ENCODE measurements at regions not wholly inside any gene's neighbourhood (a gene's known extent, or its start where the extent isn't known, plus 50 kb on each side); places are given as distances from the start of the nearest gene placed in this dataset.

DNA sequence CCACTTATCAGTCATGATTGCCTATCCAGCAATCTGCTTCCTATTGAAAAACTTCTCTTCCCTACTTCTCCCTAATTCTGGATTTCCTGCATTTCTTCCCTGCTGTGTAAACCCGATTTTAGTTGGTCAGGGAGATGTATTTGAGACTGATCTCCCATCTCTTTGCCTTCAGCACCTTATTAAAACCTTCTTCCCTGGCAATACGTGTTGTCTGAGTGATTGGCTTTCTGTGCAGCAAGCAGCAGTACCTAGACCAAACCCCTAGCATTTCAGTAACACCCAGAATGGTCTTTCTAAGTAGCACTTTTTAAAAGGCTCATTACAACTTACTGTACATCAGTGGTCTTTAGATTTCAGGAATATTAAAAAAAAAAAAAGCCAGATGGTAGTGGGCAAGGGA is 99.1 kb upstream of the PDE10A start:
- TF ChIP-seq Cebpa-rat (IDR thresholded peaks at IDR 0.05), result no peak
- no peak overlapping the region for H3K4me3 ChIP-seq
- no peaks in the 10 kb centered on the region for H3K36me3 ChIP-seq
- H3K4me1 ChIP-seq, result peaks cover 0 to 17% (median 0%) of the 10 kb centered on the region in 10 experiments; a peak in 6 of 20 replicates
- H3K27me3 ChIP-seq, result no peaks in the 10 kb centered on the region
- H3K4me2 ChIP-seq, result no peak overlapping the region
- peaks cover 0 to 4% (median 0%) of the 10 kb centered on the region in 11 experiments; a peak in 1 of 22 replicates for H3K9me3 ChIP-seq (replicated peaks in 1 of 11)
- H4K20me1 ChIP-seq, result no peaks in the 10 kb centered on the region
- no peak overlapping the region for H3K27ac ChIP-seq
- H3K9ac ChIP-seq, result no peak overlapping the region

DNA sequence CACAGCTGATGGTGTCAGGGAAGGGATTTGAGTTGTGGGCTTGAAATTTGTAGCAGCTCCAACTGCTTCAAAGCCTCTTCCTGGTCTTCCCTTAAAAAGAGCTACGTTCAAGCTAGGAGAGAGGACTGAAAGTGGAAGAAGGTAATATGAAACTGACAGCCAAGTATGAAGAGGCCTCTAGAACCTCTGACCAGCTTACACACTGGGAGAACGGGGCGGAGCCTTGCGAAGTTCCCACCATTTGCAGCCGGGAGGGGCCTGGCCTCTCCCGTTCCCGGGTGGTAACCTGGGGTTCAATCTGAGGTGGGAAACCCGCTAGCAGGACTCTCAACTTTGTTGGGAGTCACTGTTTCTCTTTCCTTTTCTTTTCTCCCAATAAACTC is 97.8 kb upstream of the PDE10A start:
- H3K27me3 ChIP-seq, result no peaks in the 10 kb centered on the region
- H3K9ac ChIP-seq, result no peak overlapping the region
- no peaks in the 10 kb centered on the region for H4K20me1 ChIP-seq
- peaks cover 0 to 4% (median 0%) of the 10 kb centered on the region in 10 experiments; a peak in 6 of 20 replicates for H3K4me1 ChIP-seq
- H3K9me3 ChIP-seq (replicated peaks in 1 of 11), result peaks cover 0 to 4% (median 0%) of the 10 kb centered on the region in 11 experiments; a peak in 1 of 22 replicates
- H3K36me3 ChIP-seq, result no peaks in the 10 kb centered on the region
- no peak overlapping the region for H3K27ac ChIP-seq
- H3K4me3 ChIP-seq, result no peak overlapping the region
- TF ChIP-seq Cebpa-rat (IDR thresholded peaks at IDR 0.05), result no peak
- no peak overlapping the region for H3K4me2 ChIP-seq

DNA sequence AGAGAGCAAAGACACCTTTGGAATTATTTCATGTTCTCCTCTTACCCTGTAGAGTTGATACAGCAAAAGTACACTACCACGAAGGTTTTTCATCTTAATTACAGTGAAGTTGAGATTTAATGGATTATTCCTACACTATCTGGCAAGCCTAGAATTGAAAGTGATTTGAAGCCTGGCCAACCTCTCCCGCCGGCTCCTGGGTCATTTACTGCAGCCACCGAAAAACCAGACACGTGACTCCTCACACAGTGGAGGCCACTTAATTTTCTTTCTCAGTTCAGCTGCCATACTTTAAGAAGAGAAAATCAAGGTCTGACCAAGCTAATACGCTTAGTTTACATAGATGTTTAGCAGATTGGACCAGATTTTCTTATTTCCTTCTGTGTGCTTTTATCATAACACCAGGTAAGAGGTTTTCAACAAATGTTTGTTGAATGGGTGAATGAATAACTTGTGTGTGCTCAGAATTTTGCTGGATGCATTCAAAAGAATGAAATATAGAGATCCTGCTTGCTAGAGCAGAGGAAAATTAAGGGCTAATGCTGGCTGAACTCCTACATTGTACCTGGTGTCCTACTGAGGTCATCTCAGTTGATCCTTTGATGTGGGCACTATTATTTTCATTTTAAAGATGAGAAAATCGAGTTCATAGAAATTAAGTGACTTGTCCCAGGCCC is 97.2 kb upstream of the PDE10A start:
- H3K27ac ChIP-seq, result no peak overlapping the region

GRCh38 chr6:165758441-165758840 is 95.4 kb upstream of the PDE10A start:
- no peaks in the 10 kb centered on the region for H3K27me3 ChIP-seq
- peaks cover 0 to 4% (median 0%) of the 10 kb centered on the region in 11 experiments; a peak in 1 of 22 replicates for H3K9me3 ChIP-seq (replicated peaks in 1 of 11)
- no peak overlapping the region for H3K4me2 ChIP-seq
- no peaks in the 10 kb centered on the region for H3K4me1 ChIP-seq
- no peak overlapping the region for H3K27ac ChIP-seq
- H3K4me3 ChIP-seq, result no peak overlapping the region
- H3K36me3 ChIP-seq, result no peaks in the 10 kb centered on the region
- H4K20me1 ChIP-seq, result no peaks in the 10 kb centered on the region
- TF ChIP-seq Cebpa-rat (IDR thresholded peaks at IDR 0.05), result no peak
- no peak overlapping the region for H3K9ac ChIP-seq

More for the DNA sequence above, 97.2 kb upstream of the PDE10A start:
- TF ChIP-seq Cebpa-rat (IDR thresholded peaks at IDR 0.05), result no peak
- Histone ChIP-seq H3K4me1 (no peaks in the 10 kb centered on the region), H3K4me2 (no peak overlapping the region), H3K9me3 (replicated peaks in 1 of 11) (peaks cover 0 to 4% (median 0%) of the 10 kb centered on the region in 11 experiments; a peak in 1 of 22 replicates), H3K27me3 (no peaks in the 10 kb centered on the region), H4K20me1 (no peaks in the 10 kb centered on the region), H3K36me3 (no peaks in the 10 kb centered on the region), H3K9ac (no peak overlapping the region), H3K4me3 (no peak overlapping the region)

DNA sequence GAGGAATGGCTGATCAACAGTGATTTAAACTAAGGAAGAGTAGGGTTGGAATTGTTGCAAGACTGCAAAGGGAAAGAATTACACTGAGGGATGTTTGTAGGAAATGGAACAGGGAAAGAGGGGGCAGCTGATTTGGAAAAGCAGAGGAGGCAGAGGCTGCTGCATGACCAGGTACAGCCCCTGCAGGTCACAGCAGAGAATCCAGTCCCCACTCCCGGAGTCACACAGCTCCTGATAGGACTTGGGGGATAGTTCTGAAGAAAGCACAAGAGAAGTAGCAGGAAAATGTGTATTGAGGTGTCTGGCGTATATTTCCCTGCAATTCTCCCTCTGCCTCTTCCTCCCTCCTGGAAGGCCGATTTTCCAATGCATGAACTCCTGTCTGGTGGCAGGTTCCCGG is 92.5 kb upstream of the PDE10A start:
- Histone ChIP-seq H4K20me1 (no peaks in the 10 kb centered on the region), H3K27me3 (no peaks in the 10 kb centered on the region), H3K9ac (no peak overlapping the region), H3K4me3 (no peak overlapping the region), H3K27ac (no peak overlapping the region), H3K36me3 (no peaks in the 10 kb centered on the region), H3K9me3 (replicated peaks in 1 of 11) (no peaks in the 10 kb centered on the region), H3K4me2 (no peak overlapping the region), H3K4me1 (no peaks in the 10 kb centered on the region)
- TF ChIP-seq Cebpa-rat (IDR thresholded peaks at IDR 0.05), result no peak

DNA sequence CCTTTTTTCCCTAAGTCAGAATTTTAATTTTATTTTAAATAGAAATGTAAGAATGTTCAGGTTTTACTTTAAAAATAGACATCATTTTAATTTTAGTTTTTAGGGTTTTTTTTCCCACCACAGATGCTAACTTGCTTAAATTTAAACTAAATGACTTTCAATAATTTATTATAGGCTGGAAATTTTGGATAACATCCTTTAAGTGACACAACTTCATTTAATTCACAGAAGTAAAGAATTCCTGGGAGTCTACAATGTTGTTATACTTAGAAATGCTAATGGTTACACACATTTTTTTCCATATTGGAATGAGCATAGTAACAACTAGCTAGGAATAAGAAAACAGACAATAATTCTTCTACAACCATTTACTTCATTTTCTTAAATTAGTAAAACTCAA is 90.5 kb upstream of the PDE10A start:
- Histone ChIP-seq H3K27ac (no peak overlapping the region), H3K9me3 (replicated peaks in 1 of 11) (no peaks in the 10 kb centered on the region), H3K4me3 (no peak overlapping the region), H3K9ac (no peak overlapping the region), H3K27me3 (no peaks in the 10 kb centered on the region), H3K4me1 (no peaks in the 10 kb centered on the region), H3K4me2 (no peak overlapping the region), H3K36me3 (no peaks in the 10 kb centered on the region), H4K20me1 (no peaks in the 10 kb centered on the region)
- no peak for TF ChIP-seq Cebpa-rat (IDR thresholded peaks at IDR 0.05)

DNA sequence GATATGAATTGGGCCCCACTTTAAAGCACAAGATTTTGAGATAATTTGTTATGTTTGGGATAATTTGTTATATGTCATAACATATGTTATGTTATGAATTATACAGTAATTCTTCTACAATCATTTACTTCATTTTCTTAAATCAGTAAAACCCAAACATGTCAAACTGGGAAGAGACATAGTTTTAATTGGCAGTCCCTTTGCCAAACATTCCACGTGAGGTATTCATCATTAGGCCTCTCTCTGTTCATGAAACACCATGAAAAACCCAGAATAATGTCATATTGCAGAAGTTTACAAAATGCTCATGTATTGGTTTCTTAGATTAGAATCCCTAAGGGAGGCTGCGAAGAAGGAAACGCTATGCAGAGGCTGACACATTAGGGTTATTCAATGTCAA is 89.4 kb upstream of the PDE10A start:
- no peaks in the 10 kb centered on the region for H3K36me3 ChIP-seq
- H3K4me1 ChIP-seq, result no peaks in the 10 kb centered on the region
- no peaks in the 10 kb centered on the region for H3K9me3 ChIP-seq (replicated peaks in 1 of 11)
- no peak overlapping the region for H3K27ac ChIP-seq
- no peak for TF ChIP-seq Cebpa-rat (IDR thresholded peaks at IDR 0.05)
- no peaks in the 10 kb centered on the region for H4K20me1 ChIP-seq
- no peak overlapping the region for H3K4me3 ChIP-seq
- H3K9ac ChIP-seq, result no peak overlapping the region
- no peak overlapping the region for H3K4me2 ChIP-seq
- no peaks in the 10 kb centered on the region for H3K27me3 ChIP-seq

DNA sequence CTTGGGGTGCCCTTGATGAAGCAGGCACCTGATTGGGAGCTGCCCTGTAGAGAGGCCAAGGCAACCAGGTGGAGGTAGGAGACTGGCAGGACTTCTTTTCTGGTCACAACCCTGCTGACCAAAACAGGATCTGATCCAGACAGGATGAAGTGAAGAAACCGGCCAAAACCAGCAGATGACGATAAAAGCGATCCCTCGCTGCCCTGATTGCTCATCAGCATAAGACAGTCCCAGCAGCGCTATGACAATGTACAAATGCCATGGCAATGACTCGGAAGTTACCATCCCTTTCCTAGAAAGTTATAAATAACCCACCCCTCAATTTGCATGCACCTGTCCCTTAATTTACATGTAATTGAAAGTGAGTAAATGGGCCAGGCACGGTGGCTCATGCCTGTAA is 88.4 kb upstream of the PDE10A start:
- H3K4me2 ChIP-seq, result no peak overlapping the region

DNA sequence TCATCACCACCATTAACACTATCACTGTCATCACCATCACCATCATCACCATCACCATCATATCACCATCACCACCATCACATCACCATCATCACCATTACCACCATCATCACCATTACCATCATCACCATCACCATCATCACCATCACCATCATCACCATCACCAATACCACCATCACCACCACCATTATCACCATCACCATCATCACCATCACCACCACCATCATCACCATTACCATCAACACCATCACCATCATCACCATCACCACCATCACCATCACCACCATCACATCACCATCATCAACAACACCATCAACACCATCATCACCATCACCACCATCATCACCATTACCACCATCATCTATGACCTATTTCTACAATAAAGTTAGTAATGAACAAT is 86.1 kb upstream of the PDE10A start:
- H3K36me3 ChIP-seq, result no peaks in the 10 kb centered on the region

More for the DNA sequence above, 88.4 kb upstream of the PDE10A start:
- H3K4me3 ChIP-seq, result no peak overlapping the region
- TF ChIP-seq Cebpa-rat (IDR thresholded peaks at IDR 0.05), result no peak
- H3K36me3 ChIP-seq, result no peaks in the 10 kb centered on the region
- H3K4me1 ChIP-seq, result no peaks in the 10 kb centered on the region
- no peak overlapping the region for H3K9ac ChIP-seq
- no peaks in the 10 kb centered on the region for H3K27me3 ChIP-seq
- H3K9me3 ChIP-seq (replicated peaks in 1 of 11), result no peaks in the 10 kb centered on the region
- no peak overlapping the region for H3K27ac ChIP-seq
- H4K20me1 ChIP-seq, result no peaks in the 10 kb centered on the region

DNA sequence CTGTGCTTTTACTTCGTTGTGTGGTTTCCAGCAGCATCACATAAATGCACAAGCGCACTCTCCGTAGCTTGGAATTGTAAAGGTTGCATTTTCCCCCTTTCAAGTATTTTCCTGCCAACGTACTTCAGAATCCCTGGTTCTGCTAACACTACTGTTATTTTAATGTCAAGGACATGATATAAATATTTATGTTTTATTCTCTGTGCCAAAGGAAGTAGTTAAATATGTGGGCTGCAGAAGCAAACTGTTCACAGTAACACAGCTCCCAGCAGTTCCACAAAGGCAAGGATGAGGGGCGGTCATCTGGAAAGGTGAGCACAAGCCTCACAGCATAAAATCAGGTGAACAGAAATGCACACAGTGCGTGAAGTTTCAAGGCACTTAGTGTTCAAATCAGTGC is 85.3 kb upstream of the PDE10A start:
- H3K27me3 ChIP-seq, result no peaks in the 10 kb centered on the region
- TF ChIP-seq Cebpa-rat (IDR thresholded peaks at IDR 0.05), result no peak

More for the DNA sequence above, 86.1 kb upstream of the PDE10A start:
- H3K27me3 ChIP-seq, result no peaks in the 10 kb centered on the region
- TF ChIP-seq Cebpa-rat (IDR thresholded peaks at IDR 0.05), result no peak
- no peak overlapping the region for H3K27ac ChIP-seq
- H4K20me1 ChIP-seq, result no peaks in the 10 kb centered on the region
- H3K4me2 ChIP-seq, result no peak overlapping the region
- H3K4me1 ChIP-seq, result peaks cover 0 to 6% (median 0%) of the 10 kb centered on the region in 10 experiments; a peak in 1 of 20 replicates
- no peak overlapping the region for H3K4me3 ChIP-seq
- H3K9ac ChIP-seq, result no peak overlapping the region
- H3K9me3 ChIP-seq (replicated peaks in 1 of 11), result no peaks in the 10 kb centered on the region

More for the DNA sequence above, 85.3 kb upstream of the PDE10A start:
- no peaks in the 10 kb centered on the region for H4K20me1 ChIP-seq
- H3K4me1 ChIP-seq, result peaks cover 0 to 6% (median 0%) of the 10 kb centered on the region in 10 experiments; a peak in 1 of 20 replicates
- no peak overlapping the region for H3K4me3 ChIP-seq
- H3K9me3 ChIP-seq (replicated peaks in 1 of 11), result no peaks in the 10 kb centered on the region
- H3K9ac ChIP-seq, result no peak overlapping the region
- H3K36me3 ChIP-seq, result no peaks in the 10 kb centered on the region
- no peak overlapping the region for H3K27ac ChIP-seq
- no peak overlapping the region for H3K4me2 ChIP-seq

Measured in BLaER1 treated with 17β-estradiol and CSF1 and Interleukin-3, amounts not matched to agents 10 nM and 100 nM (cell line).